GM12874 (cell line): ENCODE measurements at regions not wholly inside any gene's neighbourhood (a gene's known extent, or its start where the extent isn't known, plus 50 kb on each side); places are given as distances from the start of the nearest gene placed in this dataset.

ENCODE experiments used
- CTCF ChIP-seq: IDR thresholded peaks from 2 replicates; pipeline ENCODE4 v1.5.1; 2011; ENCODE audit warnings: low read depth, mild to moderate bottlenecking, control low read depth, low read length, moderate library complexity; ENCODE audit not compliant: insufficient read depth

DNA sequence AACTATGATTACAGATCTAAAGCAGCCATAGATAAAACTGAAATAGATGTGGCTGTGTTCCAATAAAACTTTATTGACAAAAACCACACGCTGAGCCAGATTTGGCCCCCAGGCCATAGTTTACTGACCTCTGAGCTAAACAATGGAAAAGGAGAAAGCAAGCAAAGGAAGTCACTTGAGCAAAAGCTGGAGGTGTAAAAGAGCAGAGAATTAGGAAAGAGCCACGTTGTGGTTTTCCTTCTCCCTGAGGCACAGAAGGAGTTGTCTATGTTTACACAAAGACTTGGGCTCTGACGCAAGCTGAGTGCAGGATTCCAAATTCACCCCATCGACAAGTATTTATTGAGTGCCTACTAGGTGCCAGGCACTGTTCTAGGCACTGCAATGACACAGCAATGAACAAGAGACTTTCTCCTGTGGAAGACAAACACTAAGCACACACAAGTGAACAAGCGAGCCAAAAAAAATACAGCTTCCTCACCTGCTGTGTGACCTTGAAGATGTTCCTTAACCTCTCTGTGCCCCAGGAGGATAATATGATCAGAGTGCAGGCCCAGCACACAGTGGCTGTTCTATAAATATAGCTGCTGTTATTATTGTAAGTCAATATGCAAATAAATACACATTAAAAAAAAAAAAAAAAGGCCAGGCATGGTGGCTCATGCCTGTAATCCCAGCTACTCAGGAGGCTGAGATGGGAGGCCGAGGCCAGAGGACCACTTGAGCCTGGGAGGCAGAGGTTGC is 75.4 kb upstream of the PTPN1 start:
- no peak for TF ChIP-seq CTCF

GRCh38 chr20:50435397-50436051 is 74.7 kb upstream of the PTPN1 start:
- TF ChIP-seq CTCF = no peak

- no peak for TF ChIP-seq CTCF
Measured at GRCh38 chr20:50436052-50436656, 74.0 kb upstream of the PTPN1 start.

GRCh38 chr20:50436696-50437095 is 73.5 kb upstream of the PTPN1 start:
- no peak for TF ChIP-seq CTCF

GRCh38 chr20:50438986-50439407 is 71.2 kb upstream of the PTPN1 start:
- TF ChIP-seq CTCF = no peak

DNA sequence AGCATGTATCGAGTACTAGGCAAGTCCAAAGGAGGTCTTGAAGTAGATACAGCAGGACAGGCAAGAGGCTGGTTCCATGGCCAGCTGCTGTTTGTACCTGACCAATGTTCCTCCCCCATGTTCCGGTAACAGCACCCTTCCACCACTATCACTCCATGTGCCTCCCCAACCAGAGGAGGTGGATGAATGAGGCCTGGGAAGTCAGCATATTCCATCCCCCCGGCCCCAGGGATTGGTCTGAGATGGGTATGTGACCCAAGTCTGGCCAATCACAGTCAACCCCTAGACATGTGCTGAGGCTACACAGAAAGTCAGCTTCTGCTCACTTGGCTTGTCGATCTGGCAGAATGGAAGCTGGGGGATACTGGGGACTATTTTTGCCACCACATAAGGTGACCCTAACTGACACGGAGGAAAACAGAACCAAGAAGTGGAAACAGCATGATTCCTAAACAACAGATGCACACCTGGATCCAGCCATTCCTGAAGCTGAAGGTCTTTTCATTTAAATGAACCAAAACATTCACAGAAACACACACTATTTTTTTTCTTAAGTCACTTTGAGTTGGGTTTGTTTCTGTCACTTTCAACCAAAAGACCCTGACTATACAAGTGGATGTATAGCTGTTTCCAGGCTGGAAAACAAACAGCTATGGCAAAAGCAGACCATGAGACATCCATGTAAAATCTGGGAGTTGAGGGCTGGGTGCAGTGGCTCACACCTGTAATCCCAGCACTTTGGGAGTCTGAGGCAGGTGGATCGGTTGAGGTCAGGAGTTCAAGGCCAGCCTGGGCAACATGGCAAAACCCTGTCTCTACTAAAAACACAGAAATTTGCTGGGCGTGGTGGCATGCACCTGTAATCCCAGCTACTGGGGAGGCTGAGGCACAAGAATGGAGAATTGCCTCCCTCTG is 70.4 kb upstream of the PTPN1 start:
- no peak for TF ChIP-seq CTCF

DNA sequence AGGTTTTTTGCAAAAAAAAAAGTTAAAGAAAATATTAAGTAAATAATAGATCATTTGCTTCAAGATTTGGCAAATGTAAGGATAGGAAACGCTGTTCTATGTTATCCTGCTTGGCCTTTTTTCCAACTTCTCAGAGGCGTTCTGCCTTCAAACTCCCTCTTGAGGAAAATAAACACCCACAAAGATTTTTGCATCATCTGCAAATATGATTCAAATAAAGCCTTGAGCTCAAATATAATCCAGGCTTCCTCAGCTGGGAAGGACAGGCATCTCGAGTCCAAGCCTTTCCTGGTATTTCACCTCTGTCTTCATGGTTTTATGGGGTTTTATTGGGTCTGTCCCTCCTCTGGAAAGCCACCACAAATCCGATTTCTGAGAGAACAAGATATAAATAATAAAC is 67.7 kb upstream of the PTPN1 start:
- TF ChIP-seq CTCF = no peak
